ENCODE measurements at regions not wholly inside any gene's neighbourhood (a gene's known extent, or its start where the extent isn't known, plus 50 kb on each side); places are given as distances from the start of the nearest gene placed in this dataset.

DNA sequence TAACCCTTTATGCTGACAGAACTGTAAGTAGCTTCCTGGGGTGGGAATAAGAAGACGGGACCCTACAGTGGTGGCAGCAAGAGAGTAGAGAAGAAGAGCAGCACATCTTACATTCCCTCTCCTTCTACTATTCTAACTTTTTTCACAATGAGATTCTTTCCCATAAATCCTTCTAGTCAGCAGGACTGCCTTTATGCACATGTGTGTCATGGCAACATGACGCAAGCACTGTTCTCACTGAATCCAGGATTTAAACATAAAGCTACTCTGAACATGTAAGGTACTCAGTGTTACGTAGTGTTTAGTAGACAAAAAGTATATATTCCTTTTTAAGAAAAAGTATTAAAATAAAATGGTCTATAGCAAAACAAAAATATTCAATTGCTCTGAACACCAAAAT, 309.7 kb upstream of the LYPLAL1 start:
- no peak for DNase-seq (ENCODE audit: low read depth in 2 of 2, low spot score in 1 of 2)

GRCh38 chr1:218865591-218865990, 308.1 kb upstream of the LYPLAL1 start:
- DNase-seq (ENCODE audit: low read depth in 2 of 2, low spot score in 1 of 2) = no peak

GRCh38 chr1:218866507-218866906, 307.2 kb upstream of the LYPLAL1 start:
- DNase-seq (ENCODE audit: low read depth in 2 of 2, low spot score in 1 of 2) = no peak

GRCh38 chr1:218867066-218867465, 306.6 kb upstream of the LYPLAL1 start:
- no peak for DNase-seq (ENCODE audit: low read depth in 2 of 2, low spot score in 1 of 2)

GRCh38 chr1:218867941-218868626, 305.6 kb upstream of the LYPLAL1 start:
- DNase-seq (ENCODE audit: low read depth in 2 of 2, low spot score in 1 of 2) = no peak

DNA sequence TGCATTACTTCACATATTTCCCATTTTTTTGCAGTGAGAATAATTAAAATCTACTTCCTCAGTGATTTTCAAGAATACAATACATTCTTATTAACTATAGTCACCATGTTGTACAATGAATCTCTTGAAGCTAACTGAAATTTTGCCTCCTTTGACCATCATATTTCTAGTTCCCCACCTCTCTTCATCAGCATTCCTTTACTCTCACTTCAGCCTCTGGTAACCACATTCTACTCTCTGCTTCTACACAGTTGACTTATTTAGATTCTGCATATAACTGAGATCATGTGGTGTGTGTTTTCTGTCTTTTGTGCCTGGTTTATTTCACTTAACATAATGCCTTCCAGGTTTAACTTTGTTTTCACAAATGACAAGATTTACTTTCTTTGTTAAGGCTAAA, 304.4 kb upstream of the LYPLAL1 start:
- DNase-seq (ENCODE audit: low read depth in 2 of 2, low spot score in 1 of 2) = no peak

DNA sequence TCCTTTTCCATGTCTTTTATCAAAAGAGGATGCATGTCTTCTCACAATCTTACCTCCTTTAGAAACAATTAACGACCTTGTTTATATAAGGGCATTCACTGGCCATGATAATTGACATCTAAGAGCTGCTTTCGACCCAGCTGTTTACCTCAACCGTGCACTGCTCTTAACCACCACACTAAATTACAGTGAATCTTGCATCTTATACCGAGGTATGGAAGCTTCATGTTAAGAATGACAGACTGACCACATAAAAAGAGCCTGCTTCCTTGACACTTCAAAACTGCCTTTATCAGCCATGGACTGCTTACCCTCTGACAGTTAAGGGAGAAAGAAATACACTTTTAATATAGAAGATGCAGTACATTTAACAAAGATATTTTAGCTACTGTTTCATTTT, 301.7 kb upstream of the LYPLAL1 start:
- no peak for DNase-seq (ENCODE audit: low read depth in 2 of 2, low spot score in 1 of 2)

DNA sequence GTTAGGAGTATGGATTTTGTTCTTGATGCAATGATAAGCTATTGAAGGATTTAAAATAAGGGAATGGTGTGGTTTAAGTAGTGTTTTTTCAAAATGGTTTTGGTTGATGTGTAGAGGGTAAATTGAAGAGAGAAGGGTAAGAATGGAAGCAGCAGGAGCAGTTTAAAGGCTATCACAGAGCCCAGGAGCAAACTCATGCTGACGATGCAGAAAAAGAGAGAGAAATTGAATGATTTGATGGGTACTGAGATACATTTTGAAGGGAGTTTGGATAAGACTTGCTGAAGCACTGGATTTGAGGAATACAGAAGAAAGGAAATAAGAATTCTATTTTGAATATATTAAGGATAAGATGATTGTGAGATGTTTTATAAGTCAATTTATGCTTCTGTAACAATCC, 300.8 kb upstream of the LYPLAL1 start:
- DNase-seq (ENCODE audit: low read depth in 2 of 2, low spot score in 1 of 2) = no peak

DNA sequence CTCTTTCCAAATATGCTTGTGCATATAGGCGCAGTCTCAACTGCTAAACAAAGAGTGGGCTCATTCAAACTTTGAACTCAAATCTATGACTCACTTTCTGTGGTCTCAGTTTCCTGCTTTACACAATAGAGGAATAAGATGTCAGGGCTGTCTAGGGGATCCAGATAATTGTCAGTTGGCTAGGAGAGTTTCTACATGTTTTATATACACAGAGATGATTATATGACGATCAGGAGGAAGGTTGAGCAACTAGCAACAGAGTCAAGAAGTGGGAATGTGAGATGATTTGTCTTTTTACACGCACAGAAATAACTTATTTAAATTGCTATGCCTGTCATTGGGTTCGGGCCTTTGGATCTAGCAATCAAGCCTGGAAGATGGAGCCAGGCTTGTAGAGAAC, 299.4 kb upstream of the LYPLAL1 start:
- DNase-seq (ENCODE audit: low read depth in 2 of 2, low spot score in 1 of 2) = no peak

GRCh38 chr1:218874801-218875400, 298.8 kb upstream of the LYPLAL1 start:
- DNase-seq (ENCODE audit: low read depth in 2 of 2, low spot score in 1 of 2) = no peak

DNA sequence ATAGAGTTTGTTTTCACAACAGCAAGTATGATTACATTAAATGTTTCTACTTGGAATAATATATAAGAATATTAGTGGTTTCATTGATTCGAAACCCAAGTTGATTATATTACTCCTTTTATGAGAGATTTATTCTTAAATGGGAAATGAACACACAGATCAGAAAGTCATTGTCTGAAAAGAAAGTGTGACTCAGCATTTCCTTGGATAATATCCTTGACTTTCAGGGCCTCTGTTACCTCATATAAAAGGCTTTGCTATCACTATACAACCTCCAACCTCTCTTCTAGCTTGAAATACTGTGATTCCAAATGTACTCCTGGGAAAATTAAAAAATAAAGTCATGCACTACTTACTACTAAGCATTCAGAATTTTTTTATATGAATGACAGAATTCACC, 295.3 kb upstream of the LYPLAL1 start:
- DNase-seq (ENCODE audit: low read depth in 2 of 2, low spot score in 1 of 2) = no peak

- no peak for DNase-seq (ENCODE audit: low read depth in 2 of 2, low spot score in 1 of 2)
Observed at GRCh38 chr1:218880484-218881060, 293.1 kb upstream of the LYPLAL1 start.

DNA sequence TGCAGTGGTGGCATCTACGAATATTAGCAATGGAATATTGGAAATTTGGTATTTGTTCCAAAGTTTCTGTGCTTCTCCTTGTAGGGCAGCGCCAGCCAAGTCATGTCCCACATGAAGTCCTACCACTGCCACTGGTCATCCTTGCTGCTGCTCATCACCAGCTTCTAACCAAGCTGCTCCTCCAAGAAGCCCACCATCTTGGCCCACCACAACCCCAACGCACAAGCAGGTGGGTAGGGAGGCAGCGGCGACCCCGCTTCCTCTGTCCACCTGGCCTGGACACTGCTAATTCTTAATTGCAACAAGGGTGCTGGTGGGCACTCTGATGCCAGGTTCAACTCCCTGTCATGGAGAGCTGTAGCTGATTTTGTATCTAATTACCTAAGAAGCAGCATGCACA, 291.2 kb upstream of the LYPLAL1 start:
- no peak for DNase-seq (ENCODE audit: low read depth in 2 of 2, low spot score in 1 of 2)

DNA sequence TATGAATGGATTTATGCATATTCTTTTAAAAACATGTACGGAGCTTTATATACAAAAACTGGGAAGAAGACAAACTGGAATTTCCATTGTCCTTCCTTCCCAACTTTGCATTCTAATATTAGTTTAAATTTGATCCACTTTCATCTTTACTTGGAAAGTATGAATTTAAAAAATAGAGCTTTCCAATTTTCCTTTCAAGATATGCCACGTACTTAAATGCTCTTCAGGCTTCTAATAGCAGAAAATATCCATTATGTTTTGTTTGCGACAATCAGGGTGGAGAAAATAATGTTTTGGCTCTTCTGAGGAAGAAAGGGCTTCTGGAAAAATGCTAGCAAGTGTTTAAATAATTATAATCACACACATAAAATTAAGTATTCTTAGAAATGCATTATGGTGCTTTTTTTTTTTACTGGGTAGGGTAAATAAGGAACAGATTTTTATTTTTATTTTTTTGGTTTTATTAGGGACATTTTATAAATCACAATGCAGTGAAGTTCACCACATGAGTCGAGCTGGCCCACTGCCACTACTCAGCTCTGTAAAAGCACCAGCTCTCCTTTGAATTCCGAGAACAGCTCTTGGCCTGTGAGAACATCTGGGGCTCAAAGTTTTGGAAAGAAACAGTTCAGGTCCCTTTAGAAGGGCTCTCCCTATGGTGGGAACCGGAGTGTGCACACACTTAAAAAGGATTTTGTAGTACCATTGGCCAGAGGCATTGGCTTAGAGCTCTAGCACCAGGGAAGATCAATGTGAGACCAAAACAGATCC, 287.4 kb upstream of the LYPLAL1 start:
- no peak for DNase-seq (ENCODE audit: low read depth in 2 of 2, low spot score in 1 of 2)

- no peak for DNase-seq (ENCODE audit: low read depth in 2 of 2, low spot score in 1 of 2)
Observed at GRCh38 chr1:218887141-218887925, 286.3 kb upstream of the LYPLAL1 start.

DNA sequence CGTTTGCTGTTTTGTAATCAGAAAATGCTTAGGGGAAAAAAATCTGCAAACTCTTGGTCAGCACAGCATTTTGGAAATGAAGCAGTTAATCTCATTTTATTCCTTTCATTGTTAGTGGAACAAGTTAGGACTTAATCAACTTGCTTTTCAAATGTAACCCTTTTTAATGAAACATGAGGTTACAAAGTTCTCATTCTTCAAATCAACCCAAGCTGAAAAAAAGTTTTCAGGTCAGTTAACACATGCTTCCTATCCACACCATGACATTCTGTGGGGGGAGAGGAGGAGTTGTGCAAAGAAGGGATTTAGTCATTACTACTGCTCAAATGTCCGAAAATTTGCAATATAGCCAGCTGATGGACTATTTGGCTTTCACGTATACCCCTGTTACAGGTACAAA, 283.2 kb upstream of the LYPLAL1 start:
- no peak for DNase-seq (ENCODE audit: low read depth in 2 of 2, low spot score in 1 of 2)

DNA sequence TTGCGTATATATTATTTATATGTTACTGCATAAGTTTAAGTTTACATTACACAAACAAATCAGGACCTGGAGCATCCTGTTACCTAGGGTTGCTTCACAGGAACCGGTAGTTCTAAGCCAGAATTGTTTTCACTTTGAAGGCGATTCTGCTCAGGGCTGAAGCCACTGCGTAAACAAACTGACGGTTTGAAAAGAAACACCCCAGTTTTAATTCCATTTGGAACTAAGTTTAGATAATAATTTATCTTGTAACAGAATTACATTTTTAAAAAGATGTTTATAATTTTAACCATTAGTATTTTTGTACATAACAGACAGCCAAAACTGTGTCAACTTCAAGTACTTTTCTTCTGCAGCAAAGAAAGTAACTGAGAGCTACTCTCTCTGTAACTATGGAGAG, 282.1 kb upstream of the LYPLAL1 start:
- DNase-seq (ENCODE audit: low read depth in 2 of 2, low spot score in 1 of 2) = no peak

DNA sequence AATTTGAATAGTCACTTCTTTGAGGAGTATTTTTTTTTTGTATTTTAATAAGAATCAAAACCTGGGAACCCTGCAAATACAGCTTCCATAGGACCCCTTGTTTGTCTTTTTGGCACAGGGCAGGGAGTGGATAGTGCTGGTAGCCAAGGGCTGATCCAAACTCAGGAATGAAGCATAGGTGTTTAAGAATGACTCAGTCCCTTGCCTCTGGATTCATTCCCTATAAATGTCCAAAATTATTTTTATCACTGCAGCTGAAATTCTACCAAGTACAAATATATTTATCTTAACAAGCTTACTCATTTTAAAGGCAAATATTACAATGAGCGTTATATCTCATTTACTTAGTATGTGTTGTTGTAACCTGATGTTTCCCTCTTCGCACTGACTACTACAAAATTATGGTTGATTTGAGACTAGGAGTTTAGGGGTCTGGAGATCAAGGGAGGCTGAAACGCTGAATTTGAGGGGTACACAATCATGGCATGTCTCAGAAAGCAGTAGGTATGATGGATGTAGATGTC, 278.6 kb upstream of the LYPLAL1 start:
- no peak for DNase-seq (ENCODE audit: low read depth in 2 of 2, low spot score in 1 of 2)

DNA sequence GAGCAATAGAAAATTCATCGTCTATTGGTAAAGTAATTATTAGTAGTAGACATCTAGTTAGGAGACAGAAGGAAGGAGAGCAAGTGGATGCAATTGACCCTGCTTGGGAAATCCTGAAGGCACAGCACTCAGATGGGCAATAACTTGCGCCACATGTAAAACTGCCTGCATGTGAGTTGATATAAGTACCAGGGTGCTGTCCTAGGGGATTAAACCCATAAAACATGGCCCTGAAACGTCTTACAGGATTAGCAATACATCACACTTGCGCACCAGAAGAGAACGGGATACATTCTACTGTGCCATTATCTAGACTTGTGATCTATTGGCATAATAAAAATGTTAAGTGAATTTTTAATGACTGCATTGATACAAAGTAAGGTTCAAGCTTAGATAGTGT, 277.5 kb upstream of the LYPLAL1 start:
- no peak for DNase-seq (ENCODE audit: low read depth in 2 of 2, low spot score in 1 of 2)

DNA sequence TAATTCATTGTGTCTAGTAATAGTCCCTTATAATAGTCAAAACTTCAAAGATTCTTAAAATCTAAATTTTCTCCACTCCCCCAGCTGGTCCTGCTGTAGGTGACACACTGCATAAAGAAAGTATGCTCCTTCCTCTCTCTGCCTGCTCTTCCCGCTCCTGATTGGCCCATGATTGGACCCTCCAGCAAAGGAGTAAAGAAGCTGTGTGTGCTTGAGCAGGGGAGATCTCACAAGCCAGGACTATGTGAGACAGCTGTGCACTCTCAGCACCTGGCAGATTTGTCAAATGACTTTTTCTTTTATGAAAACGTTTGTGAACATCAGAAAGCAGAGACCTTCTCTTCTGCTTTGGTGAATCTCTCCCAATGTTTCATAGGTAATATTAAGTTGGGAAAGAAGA, 274.8 kb upstream of the LYPLAL1 start:
- no peak for DNase-seq (ENCODE audit: low read depth in 2 of 2, low spot score in 1 of 2)

DNA sequence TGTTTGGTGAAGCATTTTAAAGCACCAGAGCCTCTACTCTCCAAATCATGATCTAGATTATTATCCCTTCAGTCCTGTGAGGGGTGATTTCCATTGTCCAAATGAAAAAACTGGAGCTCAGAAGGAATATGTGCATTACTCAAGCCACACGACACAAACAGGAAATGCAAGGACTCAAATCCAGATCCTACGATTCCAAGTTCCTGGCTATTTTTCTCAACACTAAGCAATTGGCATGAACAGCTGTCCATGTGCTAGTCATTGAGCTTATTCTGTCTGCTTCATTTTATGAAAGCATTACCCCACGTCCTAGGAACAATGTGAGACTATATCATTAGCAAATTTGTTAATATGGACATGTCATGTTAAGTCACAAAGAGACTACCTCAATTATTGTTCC, 273.1 kb upstream of the LYPLAL1 start:
- DNase-seq (ENCODE audit: low read depth in 2 of 2, low spot score in 1 of 2) = no peak

All from stimulated activated CD8-positive, alpha-beta memory T cell treated with anti-CD3 and anti-CD28 coated beads, Interleukin-4, amount 100 ng/mL, for 4 hours (primary cell).